ENCODE measurements at regions not wholly inside any gene's neighbourhood (a gene's known extent, or its start where the extent isn't known, plus 50 kb on each side); places are given as distances from the start of the nearest gene placed in this dataset.

DNA sequence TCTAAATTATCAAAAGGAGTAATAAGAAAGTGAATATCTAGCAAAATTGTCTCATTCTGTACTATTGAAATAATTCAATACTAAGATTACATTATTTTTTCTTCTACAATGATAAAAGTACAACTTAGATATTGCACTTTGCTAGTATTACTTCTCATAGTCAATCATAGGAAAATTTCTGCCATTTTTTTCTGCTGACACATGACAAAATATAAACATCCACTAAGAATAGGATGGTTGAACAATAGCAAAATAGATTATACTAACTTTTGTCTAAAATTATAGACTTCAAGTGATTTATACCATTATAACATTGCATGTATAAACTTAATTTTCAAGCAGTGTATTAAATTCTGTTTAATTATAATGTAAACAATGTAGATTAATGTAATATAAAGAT, 540.2 kb downstream of the PDHA2 start:
- ChIA-PET CTCF (ENCODE audit: unreplicated experiment) (no interaction called here), POLR2A (no interaction called here)
- no peaks in the 10 kb centered on the region for H4K20me1 ChIP-seq (ENCODE audit: insufficient read depth, low read length)
- H3K4me2 ChIP-seq (ENCODE audit: low read length) = no peak overlapping the region
- H3K9me2 ChIP-seq (ENCODE audit: insufficient read depth, low read length) = no peaks in the 10 kb centered on the region
- BruUV-seq (replicated peaks) = no TSS peak
- no peak for DNase-seq (ENCODE audit: low spot score)
- TF ChIP-seq, protein P1, sequence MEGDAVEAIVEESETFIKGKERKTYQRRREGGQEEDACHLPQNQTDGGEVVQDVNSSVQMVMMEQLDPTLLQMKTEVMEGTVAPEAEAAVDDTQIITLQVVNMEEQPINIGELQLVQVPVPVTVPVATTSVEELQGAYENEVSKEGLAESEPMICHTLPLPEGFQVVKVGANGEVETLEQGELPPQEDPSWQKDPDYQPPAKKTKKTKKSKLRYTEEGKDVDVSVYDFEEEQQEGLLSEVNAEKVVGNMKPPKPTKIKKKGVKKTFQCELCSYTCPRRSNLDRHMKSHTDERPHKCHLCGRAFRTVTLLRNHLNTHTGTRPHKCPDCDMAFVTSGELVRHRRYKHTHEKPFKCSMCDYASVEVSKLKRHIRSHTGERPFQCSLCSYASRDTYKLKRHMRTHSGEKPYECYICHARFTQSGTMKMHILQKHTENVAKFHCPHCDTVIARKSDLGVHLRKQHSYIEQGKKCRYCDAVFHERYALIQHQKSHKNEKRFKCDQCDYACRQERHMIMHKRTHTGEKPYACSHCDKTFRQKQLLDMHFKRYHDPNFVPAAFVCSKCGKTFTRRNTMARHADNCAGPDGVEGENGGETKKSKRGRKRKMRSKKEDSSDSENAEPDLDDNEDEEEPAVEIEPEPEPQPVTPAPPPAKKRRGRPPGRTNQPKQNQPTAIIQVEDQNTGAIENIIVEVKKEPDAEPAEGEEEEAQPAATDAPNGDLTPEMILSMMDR (conservative IDR thresholded peaks at IDR 0.05; ENCODE audit: low read length) = no peak
- no peak for TF ChIP-seq EZH2phosphoT487 (IDR thresholded peaks at IDR 0.05; ENCODE audit: borderline replicate concordance, low read depth, low read length)
- no peaks in the 10 kb centered on the region for H3K4me1 ChIP-seq (ENCODE audit: insufficient read depth, low read length, poor library complexity, severe bottlenecking)
- H3K4me3 ChIP-seq (ENCODE audit: low read depth, low read length, poor library complexity, severe bottlenecking) = no peak overlapping the region
- H3K79me2 ChIP-seq (ENCODE audit: insufficient read depth, low read depth, low read length) = no peaks in the 10 kb centered on the region
- H3K9me3 ChIP-seq (ENCODE audit: low read length) = no peaks in the 10 kb centered on the region
- intact Hi-C loops (cut with micrococcal nuclease; ENCODE audit: unreplicated experiment) = no loop called here
- H3K36me3 ChIP-seq (ENCODE audit: insufficient read depth, low read length) = no peaks in the 10 kb centered on the region
- H2AFZ ChIP-seq (ENCODE audit: low read length) = no peak overlapping the region
- H3K27ac ChIP-seq (ENCODE audit: low read depth, low read length, poor library complexity, severe bottlenecking) = no peak overlapping the region

DNA sequence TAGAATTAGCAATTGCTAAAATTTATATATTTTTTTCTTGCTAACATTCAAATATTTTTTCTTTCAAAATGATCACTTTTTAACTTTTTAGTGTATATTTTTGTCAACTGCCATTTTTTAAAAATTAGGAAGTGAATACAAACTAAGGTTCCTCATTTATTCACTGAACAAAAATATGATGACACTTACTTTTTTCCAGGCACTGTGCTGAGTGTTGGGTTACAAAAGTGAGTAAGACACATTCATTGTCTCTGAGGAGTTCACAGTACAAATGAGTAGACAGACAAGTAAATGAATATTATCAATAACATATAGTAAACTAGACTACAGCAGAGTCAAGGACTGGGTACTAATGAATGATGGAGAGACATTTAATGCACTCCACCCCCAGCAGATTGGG, 543.5 kb downstream of the PDHA2 start:
- DNase-seq (ENCODE audit: low spot score) = no peak
- no peaks in the 10 kb centered on the region for H3K79me2 ChIP-seq (ENCODE audit: insufficient read depth, low read depth, low read length)
- no peak overlapping the region for H3K4me2 ChIP-seq (ENCODE audit: low read length)
- H3K36me3 ChIP-seq (ENCODE audit: insufficient read depth, low read length) = no peaks in the 10 kb centered on the region
- no peaks in the 10 kb centered on the region for H3K9me3 ChIP-seq (ENCODE audit: low read length)
- H4K20me1 ChIP-seq (ENCODE audit: insufficient read depth, low read length) = no peaks in the 10 kb centered on the region
- POLR2A ChIA-PET = interaction anchor here (0.6 kb wide), 1 partner anchor 26 kb away, joined by 3 read pairs; no protein-coding TSS in a partner anchor
- no peak overlapping the region for H3K4me3 ChIP-seq (ENCODE audit: low read depth, low read length, poor library complexity, severe bottlenecking)
- BruUV-seq (replicated peaks) = no TSS peak
- CTCF ChIA-PET (ENCODE audit: unreplicated experiment) = no interaction called here
- H2AFZ ChIP-seq (ENCODE audit: low read length) = no peak overlapping the region
- H3K4me1 ChIP-seq (ENCODE audit: insufficient read depth, low read length, poor library complexity, severe bottlenecking) = no peaks in the 10 kb centered on the region
- no peak overlapping the region for H3K27ac ChIP-seq (ENCODE audit: low read depth, low read length, poor library complexity, severe bottlenecking)
- intact Hi-C loops (cut with micrococcal nuclease; ENCODE audit: unreplicated experiment) = no loop called here
- H3K9me2 ChIP-seq (ENCODE audit: insufficient read depth, low read length) = no peaks in the 10 kb centered on the region
- TF ChIP-seq, protein P1 (conservative IDR thresholded peaks at IDR 0.05; ENCODE audit: low read length) = no peak
- no peak for TF ChIP-seq EZH2phosphoT487 (IDR thresholded peaks at IDR 0.05; ENCODE audit: borderline replicate concordance, low read depth, low read length)

DNA sequence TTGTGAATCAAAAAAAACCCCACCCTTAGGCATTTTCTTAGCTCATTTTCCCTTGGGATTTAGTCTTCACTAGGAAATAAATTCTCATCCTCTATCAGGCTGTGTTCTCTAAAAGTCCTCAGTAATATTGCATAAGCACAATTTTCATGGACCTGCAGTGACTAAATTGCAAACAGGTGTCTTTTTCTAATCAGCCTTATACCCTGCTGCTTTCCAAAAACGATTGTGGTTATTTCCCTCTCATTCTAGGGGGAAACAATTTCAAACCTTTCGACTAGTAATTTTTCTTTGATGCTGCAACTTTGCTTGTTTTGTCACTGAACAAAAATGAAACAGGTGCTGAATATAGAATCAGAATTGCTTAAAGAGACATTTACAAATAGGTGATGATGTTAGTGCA, 549.9 kb downstream of the PDHA2 start:
- H3K4me1 ChIP-seq (ENCODE audit: insufficient read depth, low read length, poor library complexity, severe bottlenecking) = no peaks in the 10 kb centered on the region
- H3K79me2 ChIP-seq (ENCODE audit: insufficient read depth, low read depth, low read length) = no peaks in the 10 kb centered on the region
- TF ChIP-seq, protein P1 (conservative IDR thresholded peaks at IDR 0.05; ENCODE audit: low read length) = no peak
- TF ChIP-seq EZH2phosphoT487 (IDR thresholded peaks at IDR 0.05; ENCODE audit: borderline replicate concordance, low read depth, low read length) = no peak
- H3K36me3 ChIP-seq (ENCODE audit: insufficient read depth, low read length) = no peaks in the 10 kb centered on the region
- ChIA-PET POLR2A (no interaction called here), CTCF (ENCODE audit: unreplicated experiment) (no interaction called here)
- no peaks in the 10 kb centered on the region for H3K9me3 ChIP-seq (ENCODE audit: low read length)
- no peak overlapping the region for H3K4me2 ChIP-seq (ENCODE audit: low read length)
- H3K4me3 ChIP-seq (ENCODE audit: low read depth, low read length, poor library complexity, severe bottlenecking) = no peak overlapping the region
- H2AFZ ChIP-seq (ENCODE audit: low read length) = no peak overlapping the region
- intact Hi-C loops (cut with micrococcal nuclease; ENCODE audit: unreplicated experiment) = no loop called here
- no TSS peak for BruUV-seq (replicated peaks)
- DNase-seq (ENCODE audit: low spot score) = no peak
- H3K9me2 ChIP-seq (ENCODE audit: insufficient read depth, low read length) = no peaks in the 10 kb centered on the region
- H3K27ac ChIP-seq (ENCODE audit: low read depth, low read length, poor library complexity, severe bottlenecking) = no peak overlapping the region
- no peaks in the 10 kb centered on the region for H4K20me1 ChIP-seq (ENCODE audit: insufficient read depth, low read length)

Measured in OCI-LY7 (cell line).